ENCODE measurements at regions not wholly inside any gene's neighbourhood (a gene's known extent, or its start where the extent isn't known, plus 50 kb on each side); places are given as distances from the start of the nearest gene placed in this dataset.

DNA sequence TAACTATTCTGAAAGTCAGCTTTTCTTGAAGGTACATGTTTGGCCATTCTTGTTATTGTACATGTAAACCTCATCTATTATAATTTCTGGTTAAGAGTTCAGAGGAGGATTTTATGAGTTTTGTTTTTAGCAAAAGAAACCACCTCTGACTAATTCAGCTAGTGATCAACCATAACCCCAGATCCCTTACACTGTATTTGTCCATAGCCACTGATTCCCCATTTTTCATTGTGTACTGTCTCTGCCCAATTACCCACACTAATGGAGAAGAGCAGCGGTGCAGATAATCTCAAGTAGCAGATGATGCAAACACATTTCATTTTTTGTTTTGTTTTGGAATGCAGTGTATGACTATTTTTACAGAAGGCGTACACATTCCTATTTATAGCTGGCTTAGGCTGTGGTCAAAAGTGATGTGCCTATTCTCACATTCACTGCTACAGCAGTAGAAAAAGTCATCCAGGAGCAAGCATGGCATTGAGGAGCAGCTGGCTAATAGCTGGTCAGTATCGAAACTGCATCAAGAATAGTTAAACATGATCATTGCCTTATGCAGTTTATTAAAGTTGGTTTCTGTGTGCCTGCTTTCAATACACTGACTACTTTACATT is 988.3 kb downstream of the DTWD2 start:
- no peaks in the 10 kb centered on the region for H3K36me3 Mint-ChIP-seq (ENCODE audit: low read depth)
- H3K4me3 Mint-ChIP-seq: no peak overlapping the region
- no peak overlapping the region for H3K27ac Mint-ChIP-seq
- no peaks in the 10 kb centered on the region for H3K27me3 Mint-ChIP-seq (ENCODE audit: low read depth)
- no peaks in the 10 kb centered on the region for H3K4me1 Mint-ChIP-seq (ENCODE audit: low read depth)
- no peaks in the 10 kb centered on the region for H3K9me3 Mint-ChIP-seq

- Mint-ChIP-seq H3K27me3 (ENCODE audit: low read depth) (no peaks in the 10 kb centered on the region), H3K9me3 (no peaks in the 10 kb centered on the region), H3K36me3 (ENCODE audit: low read depth) (no peaks in the 10 kb centered on the region), H3K27ac (no peak overlapping the region), H3K4me3 (no peak overlapping the region), H3K4me1 (ENCODE audit: low read depth) (no peaks in the 10 kb centered on the region)
Observed at GRCh38 chr5:117982691-117983090, 1005.7 kb downstream of the DTWD2 start.

- Mint-ChIP-seq H3K27me3 (ENCODE audit: low read depth) (no peaks in the 10 kb centered on the region), H3K4me3 (no peak overlapping the region)
Observed at GRCh38 chr5:117973785-117974184, 1014.6 kb downstream of the DTWD2 start.

DNA sequence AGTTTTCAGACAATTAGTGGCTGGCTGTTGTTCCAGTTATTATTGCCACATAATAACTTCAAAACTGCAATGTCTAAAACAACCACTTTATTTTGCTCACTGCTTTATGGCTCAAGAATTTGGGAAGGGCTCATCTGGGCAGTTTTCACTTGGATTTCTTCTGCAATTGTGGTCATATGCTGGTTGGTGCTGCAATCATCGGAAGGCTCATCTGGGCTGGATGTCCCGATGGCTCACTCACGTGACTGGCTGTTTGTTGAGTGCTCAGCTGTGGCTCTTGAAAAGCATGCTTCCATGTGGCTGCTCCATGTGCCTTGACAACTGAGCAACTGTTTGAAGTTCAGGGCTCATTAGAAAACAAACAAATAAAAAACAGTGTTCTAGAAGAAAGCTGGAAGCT is 1032.5 kb downstream of the DTWD2 start:
- H3K9me3 Mint-ChIP-seq: no peaks in the 10 kb centered on the region
- H3K27me3 Mint-ChIP-seq (ENCODE audit: low read depth): no peaks in the 10 kb centered on the region
- no peaks in the 10 kb centered on the region for H3K4me1 Mint-ChIP-seq (ENCODE audit: low read depth)
- H3K27ac Mint-ChIP-seq: no peak overlapping the region
- no peak overlapping the region for H3K4me3 Mint-ChIP-seq
- H3K36me3 Mint-ChIP-seq (ENCODE audit: low read depth): no peaks in the 10 kb centered on the region

More at GRCh38 chr5:117973785-117974184, 1014.6 kb downstream of the DTWD2 start:
- no peak overlapping the region for H3K27ac Mint-ChIP-seq
- no peaks in the 10 kb centered on the region for H3K9me3 Mint-ChIP-seq
- H3K36me3 Mint-ChIP-seq (ENCODE audit: low read depth): no peaks in the 10 kb centered on the region
- H3K4me1 Mint-ChIP-seq (ENCODE audit: low read depth): no peaks in the 10 kb centered on the region

GRCh38 chr5:117954331-117954730 is 1034.0 kb downstream of the DTWD2 start:
- Mint-ChIP-seq H3K4me1 (ENCODE audit: low read depth) (no peaks in the 10 kb centered on the region), H3K36me3 (ENCODE audit: low read depth) (no peaks in the 10 kb centered on the region), H3K4me3 (no peak overlapping the region), H3K9me3 (no peaks in the 10 kb centered on the region), H3K27me3 (ENCODE audit: low read depth) (no peaks in the 10 kb centered on the region), H3K27ac (no peak overlapping the region)

- H3K4me3 Mint-ChIP-seq: no peak overlapping the region
- H3K27me3 Mint-ChIP-seq (ENCODE audit: low read depth): no peaks in the 10 kb centered on the region
- H3K9me3 Mint-ChIP-seq: no peaks in the 10 kb centered on the region
- H3K36me3 Mint-ChIP-seq (ENCODE audit: low read depth): no peaks in the 10 kb centered on the region
- no peak overlapping the region for H3K27ac Mint-ChIP-seq
- H3K4me1 Mint-ChIP-seq (ENCODE audit: low read depth): no peaks in the 10 kb centered on the region
Observed at GRCh38 chr5:117953272-117953671, 1035.1 kb downstream of the DTWD2 start.

DNA sequence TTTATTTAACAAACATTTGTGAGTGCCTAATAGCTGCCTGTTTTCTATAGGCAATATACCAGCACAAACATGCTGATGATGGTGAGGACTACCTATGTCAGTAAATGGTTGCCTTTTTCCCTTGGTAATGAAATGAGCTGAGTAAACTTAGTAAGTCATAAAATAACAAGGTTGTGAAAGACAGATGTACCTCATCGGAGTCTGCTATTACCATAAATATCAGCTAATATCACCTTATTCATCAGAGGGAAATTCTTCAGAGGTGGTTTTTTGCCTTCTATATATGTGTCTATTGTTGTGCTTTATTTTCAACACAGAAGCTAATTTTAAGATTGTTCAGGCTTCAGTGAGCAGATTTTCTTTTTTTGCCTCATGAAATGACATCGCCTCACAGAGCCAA is 1040.5 kb downstream of the DTWD2 start:
- Mint-ChIP-seq H3K9me3 (no peaks in the 10 kb centered on the region), H3K36me3 (ENCODE audit: low read depth) (no peaks in the 10 kb centered on the region), H3K27me3 (ENCODE audit: low read depth) (no peaks in the 10 kb centered on the region), H3K4me1 (ENCODE audit: low read depth) (no peaks in the 10 kb centered on the region), H3K4me3 (no peak overlapping the region), H3K27ac (no peak overlapping the region)

DNA sequence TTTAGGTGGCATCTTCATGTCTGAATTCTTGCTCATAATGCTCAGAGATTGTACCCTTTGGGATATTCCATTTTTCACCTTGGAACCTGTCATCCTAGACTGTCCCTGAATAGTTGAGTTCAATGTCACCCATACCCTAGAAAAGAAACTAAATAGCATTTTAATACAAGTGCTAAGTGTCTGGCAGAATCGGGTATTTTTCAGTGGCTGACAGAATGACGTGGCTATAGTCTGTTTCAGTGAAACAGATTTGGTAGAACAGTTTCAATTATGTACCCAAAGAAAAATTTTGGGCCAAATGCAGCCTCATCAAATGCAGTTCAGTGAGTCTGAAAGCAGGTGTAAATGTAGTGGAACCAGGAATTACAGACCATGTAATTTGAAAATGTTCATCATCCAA is 1041.2 kb downstream of the DTWD2 start:
- Mint-ChIP-seq H3K36me3 (ENCODE audit: low read depth) (no peaks in the 10 kb centered on the region), H3K4me3 (no peak overlapping the region), H3K9me3 (no peaks in the 10 kb centered on the region), H3K27ac (no peak overlapping the region), H3K4me1 (ENCODE audit: low read depth) (no peaks in the 10 kb centered on the region), H3K27me3 (ENCODE audit: low read depth) (no peaks in the 10 kb centered on the region)

GRCh38 chr5:117945258-117945657 is 1043.1 kb downstream of the DTWD2 start:
- Mint-ChIP-seq H3K36me3 (ENCODE audit: low read depth) (no peaks in the 10 kb centered on the region), H3K27ac (no peak overlapping the region), H3K4me1 (ENCODE audit: low read depth) (no peaks in the 10 kb centered on the region), H3K4me3 (no peak overlapping the region), H3K9me3 (no peaks in the 10 kb centered on the region), H3K27me3 (ENCODE audit: low read depth) (no peaks in the 10 kb centered on the region)

GRCh38 chr5:117943541-117943940 is 1044.8 kb downstream of the DTWD2 start:
- Mint-ChIP-seq H3K27me3 (ENCODE audit: low read depth) (no peaks in the 10 kb centered on the region), H3K27ac (no peak overlapping the region), H3K36me3 (ENCODE audit: low read depth) (no peaks in the 10 kb centered on the region), H3K4me1 (ENCODE audit: low read depth) (no peaks in the 10 kb centered on the region), H3K4me3 (no peak overlapping the region), H3K9me3 (no peaks in the 10 kb centered on the region)

DNA sequence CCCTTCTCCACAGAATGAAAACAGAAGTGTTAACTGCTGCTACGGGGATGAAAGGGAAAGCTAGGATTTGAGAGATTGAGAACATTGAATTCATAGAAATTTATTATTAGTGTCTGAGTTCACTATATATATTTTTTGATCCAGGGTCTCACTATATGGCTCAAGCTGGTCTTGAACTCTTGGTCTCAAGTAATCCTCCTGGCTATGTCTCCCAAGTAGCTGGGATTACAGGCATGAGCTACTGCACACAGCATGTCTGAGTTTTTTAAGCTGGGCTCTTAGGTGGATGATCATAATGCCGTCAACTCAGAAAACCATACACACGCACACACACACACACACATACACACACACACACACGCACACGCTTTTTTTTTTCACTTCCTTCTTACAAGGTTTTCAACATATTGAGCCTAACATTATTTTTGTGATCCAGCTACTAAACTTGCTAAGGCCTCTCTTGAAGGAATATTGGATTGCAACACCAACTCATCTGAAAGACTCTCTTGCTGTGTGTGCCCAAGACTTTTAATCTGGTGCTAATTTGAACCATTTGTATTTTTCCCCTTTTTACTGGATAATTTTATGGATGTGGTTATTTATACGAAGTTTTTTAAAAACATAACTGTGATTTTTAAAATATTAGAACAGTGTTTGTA is 1045.4 kb downstream of the DTWD2 start:
- H3K27ac Mint-ChIP-seq: no peak overlapping the region
- H3K9me3 Mint-ChIP-seq: no peaks in the 10 kb centered on the region
- H3K27me3 Mint-ChIP-seq (ENCODE audit: low read depth): no peaks in the 10 kb centered on the region
- no peaks in the 10 kb centered on the region for H3K4me1 Mint-ChIP-seq (ENCODE audit: low read depth)
- H3K4me3 Mint-ChIP-seq: no peak overlapping the region
- no peaks in the 10 kb centered on the region for H3K36me3 Mint-ChIP-seq (ENCODE audit: low read depth)

- Mint-ChIP-seq H3K27me3 (ENCODE audit: low read depth) (no peaks in the 10 kb centered on the region), H3K36me3 (ENCODE audit: low read depth) (no peaks in the 10 kb centered on the region), H3K9me3 (peaks cover 3% of the 10 kb centered on the region), H3K4me3 (no peak overlapping the region), H3K4me1 (ENCODE audit: low read depth) (peaks cover 12% of the 10 kb centered on the region), H3K27ac (no peak overlapping the region)
Observed at GRCh38 chr5:117893211-117893610, 1095.1 kb downstream of the DTWD2 start.

- Mint-ChIP-seq H3K4me1 (ENCODE audit: low read depth) (peaks cover 12% of the 10 kb centered on the region), H3K9me3 (peaks cover 3% of the 10 kb centered on the region)
Observed at GRCh38 chr5:117892360-117892759, 1096.0 kb downstream of the DTWD2 start.

DNA sequence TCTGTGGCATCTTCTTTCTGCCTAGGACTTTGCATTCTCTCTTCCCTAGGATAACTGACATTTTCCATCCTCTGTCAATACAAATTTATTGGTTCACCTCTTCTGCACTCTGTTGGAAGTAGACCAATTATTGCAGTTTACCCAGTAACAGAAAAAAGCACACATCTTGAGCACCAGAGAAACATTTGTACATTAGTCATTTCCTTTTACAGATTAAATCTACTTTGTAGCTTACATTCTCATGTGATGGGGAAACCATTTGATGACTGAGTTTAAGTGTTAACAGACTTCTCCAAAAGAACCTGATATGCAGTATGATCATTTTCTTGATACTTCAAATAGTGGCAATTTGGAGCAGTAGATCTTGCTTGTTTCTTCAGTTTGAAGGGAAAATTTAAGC is 1098.8 kb downstream of the DTWD2 start:
- Mint-ChIP-seq H3K27ac (no peak overlapping the region), H3K4me1 (ENCODE audit: low read depth) (peaks cover 12% of the 10 kb centered on the region), H3K4me3 (no peak overlapping the region), H3K27me3 (ENCODE audit: low read depth) (no peaks in the 10 kb centered on the region), H3K36me3 (ENCODE audit: low read depth) (no peaks in the 10 kb centered on the region), H3K9me3 (peaks cover 2% of the 10 kb centered on the region)

More at GRCh38 chr5:117892360-117892759, 1096.0 kb downstream of the DTWD2 start:
- Mint-ChIP-seq H3K27ac (no peak overlapping the region), H3K4me3 (no peak overlapping the region), H3K27me3 (ENCODE audit: low read depth) (no peaks in the 10 kb centered on the region), H3K36me3 (ENCODE audit: low read depth) (no peaks in the 10 kb centered on the region)

DNA sequence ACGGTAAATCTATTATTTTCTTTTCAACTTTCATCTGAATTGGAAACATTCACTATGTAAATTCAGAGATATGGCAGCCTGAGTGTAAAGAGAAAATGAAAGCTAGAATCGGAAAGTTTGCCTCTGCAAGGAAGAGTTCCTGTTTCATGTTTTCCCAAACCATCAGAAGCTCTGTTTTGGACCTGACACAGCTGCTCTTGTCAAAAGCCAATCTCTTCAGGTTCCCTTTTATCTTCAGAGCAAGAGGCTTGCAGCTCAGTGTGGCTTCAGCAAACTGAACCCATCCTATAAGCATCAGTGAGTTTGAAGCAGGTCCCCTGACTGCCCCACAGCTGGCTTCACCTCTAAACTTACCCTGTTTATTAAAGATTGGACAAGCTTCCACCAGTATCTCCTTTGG is 1099.7 kb downstream of the DTWD2 start:
- Mint-ChIP-seq H3K9me3 (no peaks in the 10 kb centered on the region), H3K27ac (peak overlapping the region; percentile 73), H3K4me1 (ENCODE audit: low read depth) (peaks cover 12% of the 10 kb centered on the region), H3K36me3 (ENCODE audit: low read depth) (no peaks in the 10 kb centered on the region), H3K27me3 (ENCODE audit: low read depth) (no peaks in the 10 kb centered on the region), H3K4me3 (peak overlapping the region; percentile 55)
